HT-29 (cell line): ENCODE measurements at regions not wholly inside any gene's neighbourhood (a gene's known extent, or its start where the extent isn't known, plus 50 kb on each side); places are given as distances from the start of the nearest gene placed in this dataset.
"Not testable (repeated sequence)": the region's sequence is repeated elsewhere in the genome, so short reads cannot be mapped to it uniquely, and the experiment has no call there.

ENCODE experiments used
- DNase-seq: peaks from one replicate; pipeline ENCODE4 v3.0.0-alpha.2; 2015; ENCODE audit warnings: low spot score

- DNase-seq, result no peak
These were observed 224.8 kb downstream of the FAM43A start for GRCh38 chr3:194910414-194910984.

- DNase-seq, result no peak
These were observed 227.6 kb downstream of the FAM43A start for GRCh38 chr3:194913316-194913715.

GRCh38 chr3:194924889-194925288, 239.2 kb downstream of the FAM43A start:
- not testable (repeated sequence) for DNase-seq

- no peak for DNase-seq
These were observed 239.9 kb downstream of the FAM43A start for GRCh38 chr3:194925614-194926013.

- no peak for DNase-seq
These were observed 242.5 kb downstream of the FAM43A start for GRCh38 chr3:194928227-194928626.

- no peak for DNase-seq
These were observed 243.3 kb downstream of the FAM43A start for GRCh38 chr3:194928831-194929577.

- DNase-seq, result no peak
These were observed 243.9 kb downstream of the FAM43A start for GRCh38 chr3:194929578-194929960.

- DNase-seq, result no peak
These were observed 244.9 kb downstream of the FAM43A start for GRCh38 chr3:194930377-194931204.

GRCh38 chr3:194931347-194931746, 245.7 kb downstream of the FAM43A start:
- DNase-seq, result no peak

- no peak for DNase-seq
These were observed 246.2 kb downstream of the FAM43A start for GRCh38 chr3:194931865-194932264.

- no peak for DNase-seq
These were observed 247.8 kb downstream of the FAM43A start for GRCh38 chr3:194933465-194933864.

- no peak for DNase-seq
These were observed 249.4 kb downstream of the FAM43A start for GRCh38 chr3:194935061-194935460.

GRCh38 chr3:194935632-194936470, 250.2 kb downstream of the FAM43A start:
- DNase-seq, result no peak

GRCh38 chr3:194936659-194937058, 251.0 kb downstream of the FAM43A start:
- DNase-seq, result no peak

GRCh38 chr3:194937144-194937543, 251.5 kb downstream of the FAM43A start:
- DNase-seq, result no peak

- DNase-seq, result no peak
These were observed 252.2 kb downstream of the FAM43A start for GRCh38 chr3:194937882-194938321.

- DNase-seq, result no peak
These were observed 253.3 kb downstream of the FAM43A start for GRCh38 chr3:194938845-194939531.

- no peak for DNase-seq
These were observed 253.8 kb downstream of the FAM43A start for GRCh38 chr3:194939532-194939909.

GRCh38 chr3:194939949-194940770, 254.5 kb downstream of the FAM43A start:
- DNase-seq, result no peak

GRCh38 chr3:194941360-194941955, 255.8 kb downstream of the FAM43A start:
- no peak for DNase-seq
